GM19035 (cell line): ENCODE measurements at regions not wholly inside any gene's neighbourhood (a gene's known extent, or its start where the extent isn't known, plus 50 kb on each side); places are given as distances from the start of the nearest gene placed in this dataset.

ENCODE experiments used
- ATAC-seq: cut with Tn5 transposase; IDR thresholded peaks from one replicate; pipeline ENCODE4 v1.9.1; 2021; ENCODE audit not compliant: unreplicated experiment

DNA sequence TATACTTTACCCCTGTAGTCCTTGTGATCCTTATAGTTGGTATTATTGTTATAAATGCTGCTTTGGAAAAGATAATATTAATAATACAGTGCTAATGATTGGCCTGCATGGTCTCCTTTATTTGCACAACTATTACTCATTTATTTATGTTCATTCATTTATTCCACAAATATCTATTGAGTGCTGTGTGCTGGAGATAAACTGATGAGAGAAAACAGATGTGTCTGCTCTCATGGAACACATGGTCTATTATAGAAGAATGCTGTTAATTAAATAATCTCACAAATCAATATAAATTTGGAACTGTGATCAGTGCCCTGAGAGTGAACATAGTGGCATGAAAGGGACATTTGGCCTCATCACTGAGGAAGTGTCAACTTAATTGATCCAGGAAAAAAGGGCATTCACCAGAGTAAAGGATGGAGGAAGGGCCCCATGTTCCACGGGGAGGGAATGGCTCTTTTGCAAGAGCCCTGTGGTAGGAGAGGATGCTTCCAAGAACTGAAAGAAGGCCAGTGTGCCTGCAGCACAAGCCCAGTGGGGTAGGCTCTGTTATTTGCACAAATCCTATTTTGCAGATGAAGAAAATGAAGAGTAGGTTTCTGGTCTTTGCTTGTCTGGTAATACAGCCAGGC, 91.5 kb upstream of the STK39 start:
- no peak for ATAC-seq

DNA sequence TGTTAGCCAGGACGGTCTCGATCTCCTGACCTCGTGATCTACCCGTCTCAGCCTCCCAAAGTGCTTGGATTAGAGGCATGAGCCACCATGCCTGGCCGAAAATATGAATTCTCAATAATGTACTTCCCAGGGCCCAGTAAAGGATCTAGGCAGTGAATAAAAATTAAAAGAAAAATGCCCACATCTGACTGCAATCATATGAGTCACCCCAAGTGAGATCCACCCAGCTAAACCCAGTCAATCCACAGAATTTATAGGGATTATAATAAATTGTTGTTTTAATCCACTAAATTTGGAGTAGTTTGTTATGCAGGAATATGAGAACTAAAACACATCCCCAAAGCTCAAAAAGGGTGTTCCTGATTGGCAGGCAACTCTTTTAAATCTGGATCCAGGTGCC, 93.5 kb upstream of the STK39 start:
- ATAC-seq: no peak

DNA sequence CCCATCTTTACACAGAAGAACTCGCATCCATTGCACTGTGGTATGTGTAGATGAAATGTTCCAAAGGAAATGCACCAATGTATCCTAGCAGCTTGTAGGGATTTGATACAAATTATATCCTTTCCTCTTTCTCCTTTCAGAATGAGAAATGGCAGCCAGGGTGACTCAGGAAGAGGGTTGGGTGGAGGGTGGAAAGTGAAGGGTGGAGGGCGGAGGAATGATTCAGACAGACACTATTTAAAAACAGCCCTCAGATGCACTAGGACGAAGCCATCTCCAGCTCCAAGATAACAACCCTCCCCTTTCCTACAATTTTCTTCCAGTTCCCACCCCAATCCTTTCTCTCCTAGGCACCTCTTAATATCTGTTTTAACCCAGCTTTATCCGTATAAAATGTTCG, 96.2 kb upstream of the STK39 start:
- ATAC-seq: no peak

DNA sequence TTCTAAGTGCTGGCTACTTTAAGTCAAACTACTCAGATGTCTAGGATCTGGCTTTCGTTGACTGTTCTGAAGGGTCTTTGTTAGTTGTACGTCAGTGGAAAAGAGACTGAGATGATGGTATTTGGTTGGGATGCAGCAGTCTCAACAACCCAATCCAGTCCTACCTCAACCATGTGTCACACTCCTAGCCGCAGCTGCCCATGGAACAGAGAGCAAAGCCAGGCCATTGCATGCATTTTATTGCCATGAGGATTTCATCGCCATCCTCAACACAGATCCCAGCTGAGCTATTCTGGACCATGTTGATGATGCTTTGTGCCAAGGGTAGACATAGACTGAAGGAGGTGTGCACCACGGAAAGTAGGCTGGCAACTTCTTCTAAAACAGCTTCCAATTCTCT, 97.3 kb upstream of the STK39 start:
- ATAC-seq: no peak

DNA sequence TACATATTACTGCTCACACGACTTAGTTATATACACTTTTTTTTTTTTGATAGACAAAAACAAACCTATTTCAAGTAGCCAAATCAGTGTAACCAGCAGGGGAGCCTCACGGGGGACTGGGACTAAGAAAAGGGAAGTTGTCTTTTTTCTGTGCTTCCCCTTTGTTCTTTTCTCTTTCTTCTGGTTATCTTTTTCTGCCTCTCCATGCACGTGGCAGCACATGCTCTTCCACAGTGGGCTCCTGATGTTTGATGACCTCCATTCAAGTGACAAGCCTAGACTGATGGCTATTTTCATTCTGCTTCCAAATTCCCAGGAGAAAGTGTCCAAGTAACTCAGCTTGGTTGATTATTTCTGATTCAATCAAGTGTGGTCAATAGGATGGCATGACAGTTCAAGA, 98.2 kb upstream of the STK39 start:
- no peak for ATAC-seq

DNA sequence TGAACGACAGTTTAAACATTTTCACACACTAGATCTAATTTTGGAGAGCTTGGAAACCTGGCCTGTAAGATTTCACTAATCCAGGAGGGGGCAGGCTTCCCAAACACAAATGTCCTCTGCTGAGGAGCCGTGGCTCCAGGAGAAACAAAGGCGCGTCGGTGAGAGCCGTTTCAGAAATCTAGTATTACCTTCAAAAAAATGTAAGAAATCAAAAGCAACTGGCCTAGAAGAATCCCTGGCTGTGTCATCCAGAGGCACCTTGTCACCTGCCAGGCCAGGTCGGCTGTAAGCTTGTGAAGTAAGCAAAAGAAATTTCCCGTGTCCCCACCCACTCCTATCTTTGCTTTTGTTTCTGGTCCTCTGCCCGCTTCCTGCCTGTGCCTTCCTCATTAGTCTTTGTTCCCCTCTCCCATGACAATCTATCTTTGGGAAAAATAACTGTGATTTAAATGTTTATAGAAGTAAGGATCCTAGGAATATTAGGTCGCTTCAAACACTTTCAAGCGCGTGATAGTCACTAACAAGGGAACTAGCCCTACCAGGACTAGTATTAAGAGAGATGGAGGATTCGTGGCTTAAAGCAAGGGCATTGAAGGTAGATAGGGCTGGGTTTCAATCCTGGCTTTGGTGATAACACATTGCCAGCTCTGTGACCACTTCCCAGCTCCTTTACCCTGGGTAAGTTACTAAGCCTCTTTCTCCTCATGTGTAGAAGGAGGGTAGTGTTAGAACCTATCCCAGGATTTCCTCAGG, 99.5 kb upstream of the STK39 start:
- ATAC-seq: peak; percentile 79

DNA sequence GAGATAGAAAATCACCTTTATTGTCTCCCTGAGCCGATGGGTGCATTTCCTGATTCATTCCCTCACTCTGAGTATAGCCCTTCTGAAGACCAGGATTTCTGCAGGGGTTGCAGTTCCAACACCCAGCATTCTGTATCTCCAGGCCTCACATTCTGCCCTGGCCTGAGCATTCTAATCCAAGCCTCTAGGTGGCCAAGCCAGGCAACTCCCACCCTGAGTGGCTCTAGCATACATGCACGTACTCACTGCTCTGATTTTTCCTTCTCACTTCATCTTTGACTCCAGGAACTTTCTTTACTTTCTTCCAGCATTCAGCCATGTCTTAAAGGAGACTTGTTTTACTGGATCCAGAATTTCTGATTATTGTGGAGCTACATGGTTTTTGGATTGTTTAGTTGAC, 100.7 kb upstream of the STK39 start:
- peak; percentile 65 for ATAC-seq

DNA sequence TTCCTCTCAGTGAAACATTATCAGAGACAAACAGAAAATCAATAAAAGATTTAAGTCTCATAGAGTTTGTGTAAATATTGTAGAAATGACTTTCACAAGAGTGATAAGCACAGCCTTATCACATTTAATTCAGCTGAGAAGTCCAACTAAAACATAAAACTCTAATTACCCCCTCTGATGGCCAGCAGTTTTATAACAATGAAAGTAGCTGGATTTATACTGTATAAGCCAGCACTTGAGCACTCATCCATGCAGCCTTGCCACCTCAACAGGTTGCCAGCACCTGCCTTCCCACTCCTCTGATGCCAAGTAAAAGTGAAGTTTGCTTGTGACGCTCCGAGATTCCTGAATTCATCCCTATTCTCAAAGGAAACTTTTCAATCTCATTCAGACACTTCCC, 103.0 kb upstream of the STK39 start:
- no peak for ATAC-seq

DNA sequence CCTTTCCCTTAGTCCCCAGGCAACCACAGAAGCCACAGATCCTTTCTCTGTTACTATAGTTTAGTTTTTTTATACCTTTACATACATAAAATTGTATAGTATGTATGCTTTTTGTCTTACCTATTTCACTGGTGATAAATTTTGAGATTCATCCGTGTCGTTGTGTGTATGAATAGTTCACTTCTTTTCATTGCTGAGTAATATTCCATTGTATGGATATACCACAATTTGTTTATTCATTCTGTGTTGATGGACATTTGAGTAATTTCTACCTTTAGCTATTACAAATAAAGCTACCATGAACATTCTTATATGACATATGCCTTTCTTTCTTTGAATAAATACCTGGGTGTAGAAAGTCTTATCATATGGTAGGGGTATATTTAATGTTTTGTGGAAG, 102.8 kb upstream of the CERS6 start:
- ATAC-seq: no peak

DNA sequence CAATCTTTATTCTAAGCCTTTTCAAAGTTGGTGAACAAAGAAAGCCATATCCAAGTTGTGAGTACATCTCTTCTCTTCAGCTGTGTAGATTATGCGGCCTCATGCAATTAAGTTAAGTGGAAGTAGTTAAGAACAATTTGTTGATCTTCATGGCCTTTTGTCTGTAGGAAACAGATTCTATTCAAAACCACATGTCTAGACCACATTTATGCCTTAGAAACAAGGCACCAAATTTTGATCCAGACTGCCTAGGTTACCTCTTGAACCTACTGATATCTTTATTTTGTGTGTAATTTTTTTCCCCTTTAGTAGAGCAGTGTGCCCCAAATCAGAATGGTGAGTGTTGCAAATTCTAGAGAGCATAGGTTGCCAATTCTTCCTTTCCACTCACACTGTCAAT, 101.6 kb upstream of the CERS6 start:
- ATAC-seq: no peak

DNA sequence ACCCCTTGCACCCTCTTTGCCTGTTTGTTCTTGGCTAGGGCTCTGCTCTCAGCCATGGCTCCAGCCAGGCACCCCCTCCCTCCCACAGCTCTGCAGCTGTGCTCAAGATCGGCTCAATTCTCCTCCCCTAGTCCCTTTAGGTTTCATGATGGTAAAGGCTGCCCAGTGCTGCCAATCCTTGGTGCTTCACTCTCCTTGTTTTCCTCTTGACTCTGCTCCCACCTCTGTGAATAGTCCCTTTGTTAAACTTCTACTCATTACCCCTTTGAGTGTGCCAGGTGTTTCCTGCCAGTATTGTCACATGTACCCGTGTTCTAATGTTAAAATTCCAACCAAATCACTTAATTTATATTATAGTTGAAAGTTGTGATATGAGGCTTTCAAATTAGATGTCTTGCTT, 101.0 kb upstream of the CERS6 start:
- no peak for ATAC-seq

DNA sequence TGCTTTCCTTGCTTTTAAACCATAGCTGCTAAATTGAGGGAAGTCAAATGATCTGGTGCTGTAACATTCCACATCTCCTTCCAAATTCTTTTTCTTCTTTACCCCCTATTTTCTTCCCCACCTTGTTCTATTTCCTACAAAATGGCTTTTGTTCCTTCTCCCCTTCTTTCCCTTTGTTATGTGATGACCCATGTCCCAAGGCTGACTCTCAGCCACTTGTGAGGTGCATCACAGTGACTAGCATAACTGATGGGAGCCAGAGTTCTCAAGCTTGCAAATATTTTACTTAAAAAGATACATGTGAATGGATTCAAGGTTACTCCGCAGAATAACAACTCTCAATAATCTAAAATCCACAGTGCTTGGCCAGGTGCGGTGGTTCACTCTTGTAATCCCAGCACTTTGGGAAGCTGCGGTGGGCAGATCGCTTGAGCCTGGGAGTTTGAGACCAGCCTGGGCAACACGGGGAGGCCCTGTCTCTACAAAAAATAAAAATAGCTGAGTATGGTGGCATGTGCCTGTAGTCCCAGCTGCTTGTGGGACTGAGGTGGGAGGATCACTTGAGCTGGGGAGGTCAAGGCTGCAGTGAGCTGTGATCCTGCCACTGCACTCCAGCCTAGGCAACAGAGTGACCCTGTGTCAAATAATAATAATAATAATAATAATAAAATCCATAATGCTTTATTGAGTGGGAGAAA, 100.1 kb upstream of the CERS6 start:
- no peak for ATAC-seq

DNA sequence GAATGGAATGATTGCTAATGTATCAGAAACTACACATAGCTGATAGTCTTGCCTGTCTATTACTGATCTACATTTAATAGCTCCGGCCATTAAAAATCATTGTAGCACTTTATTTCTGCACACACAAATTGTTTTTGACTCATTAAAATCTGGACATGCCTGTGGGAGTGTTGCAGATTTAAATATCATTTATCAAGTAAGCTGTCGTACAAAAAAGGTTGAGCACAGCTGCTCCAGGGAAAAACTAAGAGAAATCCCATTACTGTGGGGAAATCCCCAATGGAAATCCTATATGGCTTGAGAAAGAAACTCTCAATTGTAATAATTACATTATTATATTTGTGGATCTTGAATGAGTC, 99.6 kb upstream of the CERS6 start:
- no peak for ATAC-seq

DNA sequence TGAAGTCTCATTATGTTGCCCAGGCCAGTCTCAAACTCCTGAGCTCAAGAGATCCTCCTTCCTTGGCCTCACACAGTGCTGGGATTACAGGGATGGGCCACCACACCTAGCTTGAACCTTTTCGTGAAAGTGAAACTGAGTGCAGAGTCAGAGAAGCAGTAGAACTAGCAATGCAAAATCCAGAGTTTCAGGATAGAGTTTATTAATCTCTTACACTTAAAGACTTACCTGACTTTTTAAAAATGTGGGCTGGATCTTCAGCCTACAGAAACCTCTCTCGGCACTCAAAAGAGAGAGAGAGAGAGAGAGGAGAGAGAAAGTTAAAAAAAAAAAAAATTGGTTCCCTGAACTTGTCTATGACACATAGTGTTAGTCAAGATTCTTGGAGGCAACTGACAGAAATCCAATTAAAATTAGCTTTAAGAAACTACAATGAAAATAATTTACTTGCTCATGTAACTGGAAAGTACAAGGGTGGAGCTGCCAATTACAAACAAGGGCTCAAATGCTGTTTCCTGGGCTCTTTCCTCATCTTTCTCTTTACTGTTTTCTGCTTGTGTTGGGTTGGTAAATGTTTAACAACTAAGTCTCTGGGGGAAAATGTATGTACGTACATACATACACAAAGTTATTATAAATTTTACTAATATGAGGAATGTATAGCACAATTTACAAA, 98.1 kb upstream of the CERS6 start:
- ATAC-seq: no peak

DNA sequence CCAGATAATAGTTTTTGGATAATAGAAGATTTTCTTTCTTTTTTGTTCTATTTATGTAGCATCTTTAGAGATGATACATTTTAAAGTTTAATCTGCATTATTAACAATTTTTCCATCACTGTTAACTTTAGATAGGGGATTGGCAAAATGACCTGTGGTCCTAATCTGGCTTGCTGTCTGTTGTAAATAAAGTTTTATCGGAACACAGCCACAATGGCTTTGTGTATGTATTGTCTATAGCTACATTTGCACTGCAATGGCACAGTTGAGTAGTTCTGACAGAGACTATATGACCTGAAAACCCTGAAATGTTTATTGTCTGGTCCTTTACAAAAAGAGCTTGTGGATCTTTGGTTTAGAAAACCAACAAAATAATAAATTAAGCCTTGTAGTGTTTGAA, 97.0 kb upstream of the CERS6 start:
- ATAC-seq: no peak

DNA sequence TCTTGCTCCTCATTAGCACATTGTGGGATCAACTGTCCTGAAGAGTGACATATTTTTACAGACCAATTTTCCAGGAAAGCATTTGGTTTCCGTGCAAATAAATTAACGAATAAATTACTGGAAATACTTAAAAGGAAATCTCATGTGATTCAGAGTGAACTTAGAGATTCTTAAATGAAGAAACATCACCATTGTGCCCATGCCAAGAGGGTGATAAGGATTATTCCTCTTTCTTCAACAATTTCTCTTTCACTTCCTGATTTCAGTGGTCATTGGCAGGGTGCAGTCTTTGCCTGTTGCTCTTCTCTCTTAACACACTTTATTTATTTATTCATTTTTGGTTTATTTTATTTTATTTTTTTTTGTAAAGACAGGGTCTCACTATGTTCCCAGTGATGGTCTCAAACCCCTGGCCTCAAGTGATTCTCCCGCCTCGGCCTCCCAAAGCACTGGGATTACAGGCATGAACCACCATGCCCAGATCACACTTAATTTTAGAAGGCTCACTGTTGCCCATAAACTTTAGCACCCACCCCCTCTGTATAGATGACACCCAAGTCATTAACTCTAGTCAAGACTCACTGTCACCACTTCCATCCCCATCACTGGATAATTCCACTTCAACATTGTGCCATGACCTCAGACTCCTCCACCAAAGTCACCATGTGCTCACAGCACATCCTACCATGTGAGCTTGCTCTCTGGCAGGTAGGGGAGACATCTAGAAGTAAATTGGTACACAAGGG, 92.6 kb upstream of the CERS6 start:
- no peak for ATAC-seq

DNA sequence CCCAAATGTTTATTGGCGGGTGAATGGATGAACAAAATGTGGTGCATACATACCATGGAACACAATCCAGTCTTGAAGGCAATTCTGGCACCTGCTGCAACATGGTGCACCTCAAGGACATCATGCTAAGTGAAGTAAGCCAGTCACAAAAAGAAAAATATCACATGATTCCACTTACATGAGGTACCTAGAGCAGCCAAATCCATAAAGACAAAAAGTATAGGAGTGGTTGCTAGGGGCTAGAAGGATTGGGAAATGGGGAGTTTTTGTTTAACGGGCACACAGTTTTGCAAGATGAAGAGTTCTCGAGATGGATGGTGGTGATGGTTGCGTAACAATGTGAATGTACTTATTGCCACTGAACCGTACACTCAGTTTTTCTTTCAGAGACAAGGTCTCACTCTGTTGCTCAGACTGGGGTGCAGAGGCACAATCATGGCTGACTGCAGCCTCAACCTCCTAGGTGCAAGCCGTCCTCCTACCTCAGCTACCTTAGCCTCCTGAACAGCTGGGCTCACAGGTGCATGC, 90.9 kb upstream of the CERS6 start:
- ATAC-seq: no peak

DNA sequence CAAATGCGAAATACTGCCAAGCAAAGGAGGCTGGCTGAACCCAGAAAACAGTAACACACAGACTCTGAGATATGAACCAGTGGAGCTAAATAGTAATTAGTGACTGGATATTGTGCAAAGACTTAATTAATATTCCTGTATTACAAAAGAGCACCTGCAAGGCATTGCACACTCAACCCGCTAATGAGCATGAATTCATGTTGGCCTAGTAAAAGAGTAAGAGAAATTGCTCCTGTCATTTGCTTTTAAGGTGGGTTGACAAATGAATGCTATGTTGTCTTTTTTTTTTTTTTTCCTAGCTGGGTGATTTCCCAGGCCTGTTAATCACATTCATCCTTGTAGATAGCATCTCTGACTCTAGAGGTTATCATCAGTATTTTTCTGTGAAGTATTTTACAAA, 87.0 kb upstream of the CERS6 start:
- ATAC-seq: no peak

DNA sequence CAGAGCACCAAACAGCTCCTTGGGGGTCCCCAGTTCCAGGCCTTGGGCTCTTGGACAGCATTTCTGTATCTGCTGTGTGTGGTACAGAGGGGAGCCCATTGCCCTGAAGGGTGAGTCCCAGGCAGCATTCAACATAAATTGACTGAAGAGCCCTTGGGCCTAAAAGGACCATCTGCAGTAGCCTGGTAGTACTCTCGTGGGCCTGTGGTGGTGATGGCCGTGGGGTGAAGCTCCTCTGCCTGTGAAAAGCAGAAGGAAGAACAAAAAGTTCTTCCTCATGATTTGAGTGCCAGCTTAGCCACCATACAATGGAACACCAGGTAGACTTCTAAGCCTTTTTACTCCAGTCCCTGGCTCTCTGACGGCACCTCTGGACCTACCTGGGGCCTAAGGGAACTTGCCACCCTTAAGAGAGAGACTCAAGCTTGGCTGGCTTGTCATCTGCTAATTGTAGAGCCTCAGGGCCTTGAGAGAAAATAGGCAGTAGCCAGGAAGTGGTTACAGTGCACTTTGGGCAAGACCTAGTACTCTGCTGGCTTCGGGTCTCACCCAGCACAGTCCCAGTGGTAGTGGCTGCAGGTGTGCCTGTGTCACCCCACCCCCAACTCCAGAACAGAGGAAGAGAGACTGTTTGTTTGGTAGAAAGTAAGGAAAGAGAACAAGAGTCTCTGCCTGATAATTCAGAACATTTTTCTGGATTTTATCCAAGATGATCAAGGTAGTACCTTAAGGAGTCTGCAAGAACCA, 84.6 kb upstream of the CERS6 start:
- peak; percentile 79 for ATAC-seq

DNA sequence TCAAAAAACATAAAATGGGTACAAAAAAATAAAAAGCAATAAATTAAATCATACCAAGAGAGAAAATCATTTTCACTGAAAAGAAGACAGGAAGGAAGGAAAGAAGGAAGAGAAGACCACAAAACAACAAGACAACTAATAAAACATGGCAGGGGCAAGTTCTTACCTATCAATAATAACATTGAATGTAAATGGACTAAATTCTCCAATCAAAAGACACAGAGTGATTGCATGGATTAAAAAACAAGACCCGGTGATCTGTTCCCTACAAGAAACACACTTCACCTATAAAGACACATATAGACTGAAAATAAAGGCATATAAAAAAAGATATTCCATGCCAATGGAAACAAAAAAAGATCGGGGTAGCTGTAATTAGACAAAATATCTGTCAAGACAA, 82.6 kb upstream of the CERS6 start:
- ATAC-seq: no peak
